ENCODE measurements at regions not wholly inside any gene's neighbourhood (a gene's known extent, or its start where the extent isn't known, plus 50 kb on each side); places are given as distances from the start of the nearest gene placed in this dataset.
"Not testable (repeated sequence)": the region's sequence is repeated elsewhere in the genome, so short reads cannot be mapped to it uniquely, and the experiment has no call there.

DNA sequence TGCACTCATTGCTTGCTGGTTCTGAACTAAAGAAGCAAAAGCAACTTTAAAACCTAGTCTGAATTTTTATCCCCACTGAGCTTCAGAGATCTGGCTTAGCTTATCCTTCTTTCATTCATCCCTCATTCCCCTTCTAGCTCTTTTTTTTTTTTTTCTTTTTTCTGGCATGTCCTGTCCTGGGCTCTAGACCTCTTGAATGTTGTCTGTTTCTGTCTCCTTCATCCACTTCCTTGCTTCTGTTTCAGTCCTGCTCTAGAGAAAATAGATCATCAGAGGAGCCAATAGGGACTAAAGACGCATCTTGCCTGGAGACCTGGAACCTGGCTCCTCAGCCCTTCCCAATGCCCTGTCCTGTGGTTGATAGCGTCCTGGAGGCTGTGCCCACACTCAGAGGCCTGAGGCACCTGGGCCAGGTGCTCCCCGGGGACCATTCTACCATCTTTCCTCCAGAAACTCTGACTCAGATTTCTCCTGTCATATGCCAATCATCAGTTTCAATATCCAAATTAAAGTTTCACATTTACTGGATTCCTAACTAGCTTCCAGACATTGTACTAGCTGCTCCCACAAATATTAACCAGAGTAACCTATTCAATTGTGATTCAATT, 115.7 kb upstream of the GATB start:
- no peak for DNase-seq

- DNase-seq: no peak
These were observed 113.5 kb upstream of the GATB start for GRCh38 chr4:151874328-151874727.

DNA sequence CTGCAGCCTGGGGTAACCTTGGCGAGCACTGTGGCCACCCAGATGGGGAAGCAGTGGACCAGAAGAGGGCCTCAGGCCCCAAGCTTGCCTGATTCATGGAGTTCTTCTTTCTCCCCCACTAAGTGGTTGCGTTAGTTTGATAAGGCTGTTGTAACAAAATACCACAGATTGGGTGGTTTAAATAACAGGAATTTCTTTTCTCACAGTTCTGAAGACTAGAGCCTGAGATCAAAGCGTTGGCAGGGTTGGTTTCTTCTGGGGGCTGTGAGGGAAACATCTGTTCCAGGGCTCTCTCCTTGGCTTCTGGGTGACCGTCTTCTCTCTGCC, 105.7 kb upstream of the GATB start:
- DNase-seq: no peak

DNA sequence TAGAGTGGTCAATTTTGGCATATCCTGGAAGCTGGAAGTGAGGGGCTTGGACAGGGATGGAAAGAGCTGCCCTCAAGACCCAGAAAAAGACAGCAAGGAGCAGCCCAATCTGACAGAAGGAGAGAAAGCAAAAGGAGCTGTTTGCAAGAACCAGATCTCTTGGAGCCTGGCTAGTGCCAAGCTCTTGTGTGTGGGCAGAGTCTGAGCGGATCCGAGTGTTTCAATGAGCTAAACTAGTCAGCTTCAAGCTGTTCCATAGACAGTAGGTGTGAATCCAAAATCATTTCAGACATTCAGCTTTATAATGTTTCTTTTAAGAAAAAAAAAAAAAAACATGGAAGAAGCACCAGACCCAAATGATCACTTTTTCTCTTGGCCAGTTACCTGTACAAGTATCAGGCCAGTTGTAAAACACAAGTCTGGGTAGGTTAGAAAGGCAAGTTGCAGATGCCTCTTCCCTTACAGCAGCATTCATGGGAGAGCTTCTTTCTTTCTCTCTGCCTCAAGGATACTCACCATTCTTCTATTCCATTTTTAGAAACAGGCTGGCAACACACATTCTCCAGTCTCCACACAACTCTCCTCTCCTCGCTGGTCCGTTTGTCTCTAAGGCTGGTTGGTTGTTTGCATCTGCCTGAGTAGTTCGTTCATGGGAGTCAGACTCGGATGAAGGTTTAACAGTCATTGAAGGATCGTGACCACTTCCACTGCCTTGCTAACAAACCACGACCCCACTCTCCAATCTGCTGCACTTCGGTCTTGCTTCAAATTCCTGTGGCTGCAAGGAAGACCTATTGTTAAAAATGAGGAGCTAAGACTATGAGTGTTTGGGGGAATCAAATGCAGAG, 105.2 kb upstream of the GATB start:
- no peak for DNase-seq

DNA sequence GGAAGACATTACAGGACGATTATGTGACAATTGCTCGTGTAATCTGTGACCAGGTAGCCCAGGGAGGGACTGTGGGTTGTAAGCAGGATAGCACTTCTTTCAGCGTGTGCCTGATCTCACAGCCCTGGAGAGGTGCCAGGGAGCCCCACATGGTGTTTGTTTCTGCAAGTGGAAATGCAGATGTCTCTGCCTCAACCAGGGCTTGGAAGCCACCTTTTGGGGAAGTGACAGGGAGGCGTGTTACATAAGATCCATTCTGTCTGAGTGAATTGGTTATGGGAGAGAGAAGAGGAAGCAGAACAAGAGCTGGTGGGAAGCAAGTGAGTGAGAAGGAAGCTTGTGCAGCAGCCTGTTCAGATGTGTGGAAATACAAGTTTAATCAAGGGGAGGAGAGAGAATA, 104.5 kb upstream of the GATB start:
- no peak for DNase-seq

DNA sequence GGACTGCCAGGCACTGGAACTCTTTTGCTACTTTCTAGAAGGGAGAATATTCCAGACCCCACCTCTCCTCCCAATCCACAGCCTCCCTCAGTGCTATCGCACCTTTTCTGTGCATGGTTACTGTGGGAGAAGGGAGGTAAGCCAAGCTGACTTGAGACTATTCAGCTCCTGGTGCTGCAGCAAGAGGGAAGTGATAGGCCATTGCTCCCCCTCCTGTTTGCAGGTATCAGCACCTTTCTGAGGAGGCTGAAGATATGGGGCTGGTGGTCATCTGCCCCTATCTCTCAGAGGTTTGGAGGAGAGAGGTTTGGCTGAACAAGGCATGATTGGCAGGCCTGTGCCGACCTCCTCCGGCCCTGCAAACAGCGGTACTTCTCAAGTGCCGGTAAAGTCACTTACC, 103.3 kb upstream of the GATB start:
- DNase-seq: no peak

GRCh38 chr4:151862766-151863165, 102.0 kb upstream of the GATB start:
- DNase-seq: no peak

GRCh38 chr4:151860561-151861093, 99.8 kb upstream of the GATB start:
- DNase-seq: no peak

DNA sequence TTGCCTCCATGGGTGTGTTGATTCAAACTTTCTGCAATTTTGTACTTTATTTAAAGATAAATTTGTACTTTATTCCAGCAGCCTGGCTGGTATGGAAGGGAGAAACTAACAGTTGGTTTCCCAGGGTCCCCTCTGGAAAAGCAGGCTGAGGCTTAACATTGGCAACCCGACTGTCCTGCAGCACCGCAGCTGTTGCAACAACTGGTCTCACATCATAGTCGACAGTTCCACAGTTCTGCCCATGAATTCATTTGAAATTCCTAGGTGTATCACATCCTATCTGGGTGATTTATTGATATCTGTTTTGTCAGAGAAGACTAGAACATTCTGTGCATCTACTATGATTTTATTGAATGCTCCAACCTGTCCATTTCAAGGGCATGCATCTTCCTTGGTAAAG, 98.8 kb upstream of the GATB start:
- no peak for DNase-seq

GRCh38 chr4:151858356-151858755, 97.5 kb upstream of the GATB start:
- DNase-seq: no peak

DNA sequence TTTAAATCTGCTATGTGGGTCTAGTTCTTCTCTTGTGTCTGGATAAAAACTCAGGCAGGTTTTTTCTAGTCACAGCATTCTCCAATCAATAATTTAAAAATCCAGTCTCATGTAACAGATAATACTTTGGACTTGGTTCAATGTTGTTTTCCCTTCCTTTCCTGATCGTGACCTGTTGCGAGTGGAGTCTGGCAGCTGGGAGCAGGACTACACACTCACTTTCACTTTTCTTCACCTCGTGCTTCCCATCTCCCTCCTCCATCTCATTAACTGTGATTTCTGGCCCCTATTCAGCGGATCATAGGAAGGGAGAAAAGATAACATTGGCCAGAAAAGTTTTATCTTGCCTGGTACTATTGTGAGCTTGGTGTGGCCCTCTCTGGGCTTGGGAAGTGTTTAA, 96.6 kb upstream of the GATB start:
- no peak for DNase-seq

- DNase-seq: no peak
These were observed 94.9 kb upstream of the GATB start for GRCh38 chr4:151855747-151856146.

GRCh38 chr4:151854731-151855130, 93.9 kb upstream of the GATB start:
- no peak for DNase-seq

DNA sequence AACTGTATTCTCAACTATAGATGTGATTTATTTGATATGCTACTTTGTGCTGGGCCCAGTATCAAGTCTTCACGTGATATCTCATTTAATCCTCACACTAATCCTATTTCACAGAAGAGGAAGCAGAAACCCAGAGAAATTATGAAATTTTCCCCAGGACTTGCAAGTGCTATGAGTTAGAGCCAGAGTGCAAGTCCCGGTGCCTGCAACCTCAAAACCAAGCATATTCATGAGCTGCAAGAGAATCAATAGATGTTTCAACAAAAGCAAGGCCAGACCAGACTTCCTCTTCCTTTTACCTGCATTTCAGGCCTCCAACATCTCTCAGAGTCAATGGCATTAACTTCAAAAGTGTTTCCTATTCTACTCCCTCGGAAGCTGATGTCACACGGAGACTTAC, 92.2 kb upstream of the GATB start:
- no peak for DNase-seq

- no peak for DNase-seq
These were observed 91.4 kb upstream of the GATB start for GRCh38 chr4:151852202-151852601.

DNA sequence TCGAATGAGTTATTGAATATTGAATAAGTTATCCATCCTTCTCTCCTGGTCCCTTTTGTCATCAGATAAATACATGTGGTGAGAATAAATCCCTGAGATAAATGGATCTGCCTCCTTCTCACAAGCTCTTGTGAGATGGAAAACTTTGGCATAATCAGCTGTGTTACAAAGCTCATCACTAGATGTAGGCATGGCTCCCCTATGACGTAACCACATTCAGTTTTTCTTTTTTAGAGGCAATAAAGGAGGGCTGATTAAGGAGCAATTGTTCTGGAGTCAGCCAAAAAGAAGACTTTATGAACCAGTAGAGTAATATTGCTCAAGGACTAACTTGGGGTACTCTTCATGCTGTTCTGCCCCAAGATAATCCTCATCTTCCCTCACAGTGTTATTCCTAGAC, 90.5 kb upstream of the GATB start:
- DNase-seq: no peak

GRCh38 chr4:151850791-151851213, 90.0 kb upstream of the GATB start:
- DNase-seq: no peak

DNA sequence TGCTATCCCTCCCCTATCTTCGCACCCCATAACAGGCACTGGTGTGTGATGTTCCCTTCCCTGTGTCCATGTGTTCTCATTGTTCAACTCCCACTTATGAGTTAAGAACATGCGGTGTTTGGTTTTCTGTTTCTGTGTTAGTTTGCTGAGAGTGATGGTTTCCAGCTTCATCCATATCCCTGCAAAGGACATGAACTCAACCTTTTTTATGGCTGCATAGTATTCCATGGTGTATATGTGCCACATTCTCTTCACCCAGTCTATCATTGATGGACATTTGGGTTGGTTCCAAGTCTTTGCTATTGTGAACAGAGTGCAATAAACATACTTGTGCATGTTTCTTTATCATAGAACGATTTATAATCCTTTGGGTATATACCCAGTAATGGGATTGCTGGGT, 84.7 kb upstream of the GATB start:
- DNase-seq: not testable (repeated sequence)

GRCh38 chr4:151842430-151843079, 81.7 kb upstream of the GATB start:
- DNase-seq: no peak

GRCh38 chr4:151841107-151841506, 80.3 kb upstream of the GATB start:
- no peak for DNase-seq

DNA sequence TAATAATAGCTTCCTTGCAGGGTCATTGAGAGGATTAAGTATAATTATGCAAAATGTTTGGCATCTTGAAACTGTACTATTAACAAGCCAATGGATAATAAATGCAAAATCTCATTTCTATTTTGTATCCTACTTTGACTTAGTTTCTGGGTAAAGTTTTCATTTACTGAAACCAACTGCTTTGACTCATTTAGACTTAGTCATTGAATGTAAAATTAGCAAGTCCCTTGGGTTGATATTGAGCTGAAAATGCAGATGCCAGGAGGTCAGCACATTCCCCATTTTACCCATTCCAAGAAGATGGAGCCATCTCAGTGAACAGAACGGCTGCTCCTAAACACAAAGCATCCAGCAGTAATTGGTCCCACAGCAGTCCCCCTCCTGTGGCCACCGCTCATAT, 74.7 kb upstream of the GATB start:
- DNase-seq: no peak

DNA sequence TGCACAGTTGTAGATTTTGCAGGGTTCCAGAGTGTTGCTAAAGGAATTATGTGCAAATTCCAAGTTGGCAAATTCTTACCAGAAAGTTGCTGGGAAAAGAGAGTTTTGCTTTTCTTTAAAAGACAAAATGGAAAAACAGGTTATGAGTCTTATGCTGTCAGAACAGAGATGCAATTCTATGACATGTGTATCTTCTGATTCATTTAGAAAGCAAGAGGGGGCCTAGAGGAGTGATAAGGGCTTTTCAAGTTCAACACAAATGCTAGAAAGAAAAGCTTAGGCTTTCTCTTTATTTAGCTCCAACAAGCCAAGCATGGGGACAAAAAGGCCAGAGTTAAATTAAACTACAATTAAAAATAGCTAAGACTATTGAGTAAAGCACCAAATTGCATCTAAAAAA, 72.4 kb upstream of the GATB start:
- DNase-seq: peak; percentile 40

DNA sequence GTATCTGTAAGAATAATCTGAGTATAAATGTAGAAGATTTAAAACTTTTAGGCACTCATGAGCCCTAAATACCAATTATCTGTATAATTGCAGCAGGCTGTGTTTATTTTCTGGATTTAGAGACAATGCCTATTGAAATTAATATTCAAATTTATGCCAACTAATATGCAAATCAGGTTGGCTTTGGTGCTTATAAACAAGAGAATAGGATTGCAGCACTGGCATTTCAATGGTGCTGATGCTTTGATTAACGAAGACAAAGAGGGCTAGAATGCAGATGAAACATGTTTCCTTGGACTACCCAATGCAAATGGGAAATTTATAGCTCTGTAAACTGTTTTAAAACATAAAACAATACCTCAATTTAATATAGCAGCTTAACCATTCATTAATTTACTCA, 70.7 kb upstream of the GATB start:
- DNase-seq: no peak

GRCh38 chr4:151830168-151830567, 69.4 kb upstream of the GATB start:
- no peak for DNase-seq
